HepG2 (cell line): ENCODE measurements at regions not wholly inside any gene's neighbourhood (a gene's known extent, or its start where the extent isn't known, plus 50 kb on each side); places are given as distances from the start of the nearest gene placed in this dataset.

ENCODE experiments used
- ATAC-seq: fragments of 200-7000 bp; cut with Tn5 transposase; 3 replicates; pipeline ENCODE4 v1.9.1; 2020; ENCODE audit warnings: mild to moderate bottlenecking, moderate library complexity
- BruUV-seq: library from RNA; stranded (reverse); fragments of 400-500 nt; replicated peaks from 2 replicates; lab custom pipeline; 2021; lab: Mats Ljungman, UMichigan
- CTCF ChIA-PET: fragments of 300-600 bp; formaldehyde crosslinking; extraction: SDS; loops from one replicate; lab custom pipeline; 2021; ENCODE audit warnings: low total read pairs, inconsistent platforms, low intra/inter-chr PET ratio; lab: Yijun Ruan, JAX
- POLR2A ChIA-PET: fragments of 350-600 bp; sonication (Branson Sonifier 250); formaldehyde crosslinking; loops from one replicate; lab custom pipeline; 2020; ENCODE audit warnings: antibody characterized with exemption, inconsistent platforms; lab: Yijun Ruan, JAX
- DNase-seq: peaks from one replicate; pipeline ENCODE4 v3.0.0-alpha.2; 2015; ENCODE audit warnings: low spot score
- FAIRE-seq: peaks from 3 replicates; lab custom pipeline; 2011; peaks lifted over from hg19 to GRCh38; lab: Jason Lieb, UNC
- H2AFZ ChIP-seq: one replicate; pipeline ENCODE4 v1.6.1; 2011; ENCODE audit warnings: low read length, inconsistent platforms
- H3K27ac ChIP-seq: fragments of 300-600 bp; 3 replicates; pipeline ENCODE4 v1.8.0; 2011; ENCODE audit warnings: mixed run types, mild to moderate bottlenecking, mixed read lengths, low read length, inconsistent platforms; ENCODE audit not compliant: insufficient read depth; ENCODE audit errors: extremely low read length
- H3K27me3 ChIP-seq, 2 experiments: fragments of 200-600 bp in 1 of 2; 2 replicates in 1 of 2; 3 replicates in 1 of 2; pipeline versions ENCODE4 v1.6.0 to v1.8.0; 2011; ENCODE audit warnings: low read length in 2 of 2, mild to moderate bottlenecking in 2 of 2, moderate library complexity in 2 of 2, inconsistent platforms in 1 of 2; ENCODE audit not compliant: insufficient read depth in 2 of 2, control insufficient read depth in 1 of 2
- H3K36me3 ChIP-seq, 2 experiments: fragments of 200-600 bp in 1 of 2; replicated peaks in 1 of 2; 2 replicates in 1 of 2; 3 replicates in 1 of 2; pipeline versions ENCODE4 v1.5.1 to v1.8.0; 2011; ENCODE audit warnings: low read length in 2 of 2, inconsistent platforms in 1 of 2; ENCODE audit not compliant: insufficient read depth in 2 of 2, control insufficient read depth in 1 of 2
- H3K4me1 ChIP-seq: 2 replicates; pipeline ENCODE4 v1.5.1; 2012; ENCODE audit warnings: low read length, inconsistent platforms; ENCODE audit not compliant: insufficient read depth
- H3K4me2 ChIP-seq: 2 replicates; pipeline ENCODE4 v1.6.0; 2011; ENCODE audit warnings: low read depth, low read length, inconsistent platforms
- H3K4me3 ChIP-seq, 3 experiments: fragments of 200-600 bp in 1 of 3; sonication (generic), shearing (Covaris generic) in 1 of 3; replicated peaks in 1 of 3; 2 replicates each; pipeline ENCODE4 v1.5.1; 2011 to 2016; ENCODE audit warnings: low read length in 3 of 3, inconsistent platforms in 2 of 3, low read depth in 2 of 3, mild to moderate bottlenecking in 2 of 3, control low read depth in 1 of 3, mixed read lengths in 1 of 3; ENCODE audit not compliant: insufficient read depth in 1 of 3
- H3K79me2 ChIP-seq: one replicate; pipeline ENCODE4 v1.6.1; 2011; ENCODE audit warnings: low read length, inconsistent platforms; ENCODE audit not compliant: insufficient read depth
- H3K9ac ChIP-seq: 2 replicates; pipeline ENCODE4 v1.6.0; 2011; ENCODE audit warnings: mild to moderate bottlenecking, low read depth, low read length, inconsistent platforms; ENCODE audit not compliant: insufficient read depth
- H3K9me3 ChIP-seq: 2 replicates; pipeline ENCODE4 v1.5.1; 2012; ENCODE audit warnings: mild to moderate bottlenecking, low read length
- H4K20me1 ChIP-seq: 2 replicates; pipeline ENCODE4 v1.6.0; 2011; ENCODE audit warnings: inconsistent platforms, mild to moderate bottlenecking, low read length, moderate library complexity; ENCODE audit not compliant: insufficient read depth
- ATF1 ChIP-seq: IDR thresholded peaks from 2 replicates; pipeline ENCODE4 v1.6.1; 2016; ENCODE audit warnings: mild to moderate bottlenecking, control low read depth
- BRCA1 ChIP-seq: sonication (generic); formaldehyde crosslinking; IDR thresholded peaks from 2 replicates; pipeline ENCODE4 v1.4.0; 2020; ENCODE audit warnings: missing genetic modification reagents
- FOXK1 ChIP-seq: sonication (generic); formaldehyde crosslinking; IDR thresholded peaks from 2 replicates; pipeline ENCODE4 v1.4.0; 2020; ENCODE audit warnings: low read depth, missing genetic modification reagents, borderline replicate concordance
- SP140L ChIP-seq: sonication (generic); formaldehyde crosslinking; IDR thresholded peaks from 2 replicates; pipeline ENCODE4 v1.4.0; 2020; ENCODE audit warnings: missing genetic modification reagents, borderline replicate concordance
- SRY ChIP-seq: sonication (generic); formaldehyde crosslinking; IDR thresholded peaks from 2 replicates; pipeline ENCODE4 v1.8.0; 2022; ENCODE audit warnings: mild to moderate bottlenecking, missing genetic modification reagents
- TBL1XR1 ChIP-seq: fragments of 150-350 bp; IDR thresholded peaks from 2 replicates; pipeline ENCODE4 v1.6.1; 2014; ENCODE audit warnings: borderline replicate concordance, low read length; ENCODE audit not compliant: partially characterized antibody
- WGBS: methylation state at CpG from one replicate; pipeline ENCODE4 v1.1.6; 2017; ENCODE audit warnings: low lambda C conversion rate; 5-methylcytosine and 5-hydroxymethylcytosine counted together
- in situ Hi-C: cut with HindIII; loops from 2 replicates; pipeline ENCODE4 v1.10.0; 2017; ENCODE audit warnings: low pct_unique_long_range_greater_than_20kb; ENCODE audit not compliant: extremely low pct_ligation_motif_present
- intact Hi-C: fragments of 100-400 bp; cut with micrococcal nuclease; formaldehyde crosslinking; loops from one replicate; pipeline ENCODE4 v1.10.0; 2022; ENCODE audit not compliant: unreplicated experiment
- TF ChIP-seq, protein P1 (sequence below): sonication (generic); formaldehyde crosslinking; IDR thresholded peaks from 2 replicates; pipeline ENCODE4 v1.4.0; 2020; ENCODE audit warnings: missing genetic modification reagents

DNA sequence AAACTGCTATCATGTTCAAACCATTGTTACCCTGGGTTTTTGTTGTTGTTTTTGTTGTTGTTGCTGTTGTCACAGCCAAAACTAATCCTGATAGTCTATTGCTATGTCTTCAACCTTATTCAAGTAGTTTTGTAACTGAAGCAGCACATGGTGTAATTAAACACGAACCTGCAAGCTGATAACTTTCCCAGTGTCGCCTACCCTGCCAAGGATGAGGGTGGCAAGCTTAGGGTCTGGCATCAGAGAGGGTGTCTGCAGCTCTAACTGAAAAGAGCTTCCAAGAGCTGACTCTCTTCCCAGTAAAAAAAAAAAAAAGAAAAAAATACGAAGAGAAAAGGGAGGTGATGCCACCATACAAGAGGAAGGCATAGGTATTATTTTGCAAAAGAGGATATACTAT lies 86.3 kb upstream of the BCL2L14 start (continued):
- TF ChIP-seq TBL1XR1 = no peak
- no peak for TF ChIP-seq ATF1 (CRISPR knock-in tag)
- no peak for TF ChIP-seq BRCA1 (CRISPR knock-in tag)

DNA sequence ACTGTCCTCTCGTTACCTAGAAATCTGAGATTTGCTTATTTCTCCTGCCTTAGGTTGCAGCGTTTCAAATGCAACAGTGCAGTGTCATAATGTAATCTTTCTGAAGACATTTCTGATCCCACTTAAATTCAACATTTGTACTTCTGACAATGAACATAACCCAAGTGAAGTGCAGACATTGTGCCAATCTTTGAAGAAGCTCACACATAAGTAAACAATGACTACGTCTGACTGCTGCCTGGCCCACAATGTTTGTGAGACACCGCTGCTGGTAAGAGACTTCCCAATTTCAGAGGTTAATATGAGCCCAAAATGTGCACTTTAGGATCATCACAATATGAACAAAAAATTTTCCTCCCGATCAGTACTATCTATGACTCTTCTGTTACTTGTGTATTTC lies 84.6 kb upstream of the BCL2L14 start:
- Histone ChIP-seq H3K36me3 (no peaks in the 10 kb centered on the region), H4K20me1 (no peaks in the 10 kb centered on the region)
- ATAC-seq = no peak
- TF ChIP-seq FOXK1 (CRISPR knock-in tag) = no peak
- TF ChIP-seq, protein P1, sequence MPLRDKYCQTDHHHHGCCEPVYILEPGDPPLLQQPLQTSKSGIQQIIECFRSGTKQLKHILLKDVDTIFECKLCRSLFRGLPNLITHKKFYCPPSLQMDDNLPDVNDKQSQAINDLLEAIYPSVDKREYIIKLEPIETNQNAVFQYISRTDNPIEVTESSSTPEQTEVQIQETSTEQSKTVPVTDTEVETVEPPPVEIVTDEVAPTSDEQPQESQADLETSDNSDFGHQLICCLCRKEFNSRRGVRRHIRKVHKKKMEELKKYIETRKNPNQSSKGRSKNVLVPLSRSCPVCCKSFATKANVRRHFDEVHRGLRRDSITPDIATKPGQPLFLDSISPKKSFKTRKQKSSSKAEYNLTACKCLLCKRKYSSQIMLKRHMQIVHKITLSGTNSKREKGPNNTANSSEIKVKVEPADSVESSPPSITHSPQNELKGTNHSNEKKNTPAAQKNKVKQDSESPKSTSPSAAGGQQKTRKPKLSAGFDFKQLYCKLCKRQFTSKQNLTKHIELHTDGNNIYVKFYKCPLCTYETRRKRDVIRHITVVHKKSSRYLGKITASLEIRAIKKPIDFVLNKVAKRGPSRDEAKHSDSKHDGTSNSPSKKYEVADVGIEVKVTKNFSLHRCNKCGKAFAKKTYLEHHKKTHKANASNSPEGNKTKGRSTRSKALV = no peak
- TF ChIP-seq SP140L = no peak
- no peak for TF ChIP-seq SRY (CRISPR knock-in tag)
- TF ChIP-seq, all 625 proteins: peak for 0
- Histone ChIP-seq H3K4me3 (no peak overlapping the region), H3K27ac (no peak overlapping the region), H3K79me2 (no peaks in the 10 kb centered on the region), H3K9me3 (no peaks in the 10 kb centered on the region), H3K4me2 (no peak overlapping the region), H2AFZ (no peak overlapping the region), H3K9ac (no peak overlapping the region), H3K27me3 (peaks cover 0 to 26% of the 10 kb centered on the region in 2 experiments; a peak in 1 of 5 replicates), H3K4me1 (no peaks in the 10 kb centered on the region)
- in situ Hi-C loops (no loop called here), intact Hi-C loops (no loop called here)
- POLR2A ChIA-PET = no interaction called here
- DNase-seq = no peak
- no peak for FAIRE-seq
- BruUV-seq = no TSS peak
- CTCF ChIA-PET = no interaction called here
- WGBS = 9% methylated on average over 5 of the region's 5 CpGs
